Parathyroid adenoma (tissue), 2 donors: ENCODE measurements at regions not wholly inside any gene's neighbourhood (a gene's known extent, or its start where the extent isn't known, plus 50 kb on each side); places are given as distances from the start of the nearest gene placed in this dataset.

Experiments used
- H2AFZ ChIP-seq: fragments of 300-600 bp; sonication (generic); one replicate; pipeline ENCODE4 v1.7.0; 2017; ENCODE audit warnings: antibody characterized with exemption, mild to moderate bottlenecking
- H3K27ac ChIP-seq: fragments of 300-600 bp; sonication (generic); one replicate; pipeline ENCODE4 v1.7.0; 2017
- H3K27me3 ChIP-seq: fragments of 300-600 bp; sonication (generic); one replicate; pipeline ENCODE4 v1.7.0; 2017; ENCODE audit warnings: low read length; ENCODE audit not compliant: control insufficient read depth, insufficient read depth
- H3K36me3 ChIP-seq: fragments of 300-600 bp; sonication (generic); one replicate; pipeline ENCODE4 v1.7.0; 2017; ENCODE audit warnings: low read length; ENCODE audit not compliant: control insufficient read depth, insufficient read depth
- H3K4me1 ChIP-seq: fragments of 300-600 bp; sonication (generic); one replicate; pipeline ENCODE4 v1.7.0; 2017; ENCODE audit warnings: control low read depth
- H3K4me2 ChIP-seq: fragments of 300-600 bp; sonication (generic); one replicate; pipeline ENCODE4 v1.7.0; 2017; ENCODE audit warnings: low read length
- H3K4me3 ChIP-seq: fragments of 300-600 bp; sonication (generic); one replicate; pipeline ENCODE4 v1.7.0; 2017; ENCODE audit warnings: low read depth, low read length
- H3K79me2 ChIP-seq: fragments of 300-600 bp; sonication (generic); one replicate; pipeline ENCODE4 v1.7.0; 2017; ENCODE audit warnings: control low read depth
- H3K9ac ChIP-seq: fragments of 300-600 bp; sonication (generic); one replicate; pipeline ENCODE4 v1.7.0; 2017; ENCODE audit warnings: mild to moderate bottlenecking
- H3K9me3 ChIP-seq: fragments of 300-600 bp; sonication (generic); one replicate; pipeline ENCODE4 v1.7.0; 2017; ENCODE audit warnings: low read length; ENCODE audit not compliant: control insufficient read depth
- TF ChIP-seq, protein P1 (sequence below): fragments of 300-600 bp; sonication (generic); IDR thresholded peaks from one replicate; pipeline ENCODE4 v1.7.0; 2017; ENCODE audit warnings: antibody characterized with exemption, mild to moderate bottlenecking
- donor health status: primary hyperparathyroidism.

- TF ChIP-seq, protein P1, sequence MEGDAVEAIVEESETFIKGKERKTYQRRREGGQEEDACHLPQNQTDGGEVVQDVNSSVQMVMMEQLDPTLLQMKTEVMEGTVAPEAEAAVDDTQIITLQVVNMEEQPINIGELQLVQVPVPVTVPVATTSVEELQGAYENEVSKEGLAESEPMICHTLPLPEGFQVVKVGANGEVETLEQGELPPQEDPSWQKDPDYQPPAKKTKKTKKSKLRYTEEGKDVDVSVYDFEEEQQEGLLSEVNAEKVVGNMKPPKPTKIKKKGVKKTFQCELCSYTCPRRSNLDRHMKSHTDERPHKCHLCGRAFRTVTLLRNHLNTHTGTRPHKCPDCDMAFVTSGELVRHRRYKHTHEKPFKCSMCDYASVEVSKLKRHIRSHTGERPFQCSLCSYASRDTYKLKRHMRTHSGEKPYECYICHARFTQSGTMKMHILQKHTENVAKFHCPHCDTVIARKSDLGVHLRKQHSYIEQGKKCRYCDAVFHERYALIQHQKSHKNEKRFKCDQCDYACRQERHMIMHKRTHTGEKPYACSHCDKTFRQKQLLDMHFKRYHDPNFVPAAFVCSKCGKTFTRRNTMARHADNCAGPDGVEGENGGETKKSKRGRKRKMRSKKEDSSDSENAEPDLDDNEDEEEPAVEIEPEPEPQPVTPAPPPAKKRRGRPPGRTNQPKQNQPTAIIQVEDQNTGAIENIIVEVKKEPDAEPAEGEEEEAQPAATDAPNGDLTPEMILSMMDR: no peak
- Histone ChIP-seq H2AFZ (no peak overlapping the region), H3K79me2 (no peaks in the 10 kb centered on the region), H3K4me2 (no peak overlapping the region), H3K27me3 (no peaks in the 10 kb centered on the region), H3K4me1 (no peaks in the 10 kb centered on the region), H3K9ac (no peak overlapping the region), H3K4me3 (no peak overlapping the region), H3K9me3 (no peaks in the 10 kb centered on the region), H3K27ac (no peak overlapping the region), H3K36me3 (no peaks in the 10 kb centered on the region)
Measured at GRCh38 chr13:105069106-105069505, 1466.4 kb downstream of the EFNB2 start.

DNA sequence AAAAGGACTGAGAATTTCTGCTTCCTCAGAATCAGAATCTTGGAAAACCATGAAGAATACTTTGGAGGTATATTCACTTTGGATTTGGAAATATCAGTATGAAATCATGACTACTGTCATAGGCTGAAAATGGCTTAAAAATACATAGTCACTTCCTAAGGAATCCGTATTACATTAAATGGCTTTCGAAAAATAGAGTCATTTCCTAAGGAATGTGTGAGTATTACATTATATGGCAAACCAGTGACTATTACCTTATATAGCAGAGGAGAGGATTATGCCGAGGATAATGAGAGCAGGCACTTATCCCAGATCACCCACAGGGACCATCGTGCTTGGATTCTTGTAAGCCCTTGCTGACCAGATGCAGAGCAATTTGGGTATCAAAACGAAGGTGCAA, 1471.8 kb downstream of the EFNB2 start:
- TF ChIP-seq, protein P1: no peak
- H3K27ac ChIP-seq: no peak overlapping the region
- H3K9ac ChIP-seq: no peak overlapping the region
- H3K4me2 ChIP-seq: no peak overlapping the region
- H3K9me3 ChIP-seq: no peaks in the 10 kb centered on the region
- no peaks in the 10 kb centered on the region for H3K4me1 ChIP-seq
- no peaks in the 10 kb centered on the region for H3K27me3 ChIP-seq
- H3K79me2 ChIP-seq: no peaks in the 10 kb centered on the region
- no peaks in the 10 kb centered on the region for H3K36me3 ChIP-seq
- no peak overlapping the region for H3K4me3 ChIP-seq
- no peak overlapping the region for H2AFZ ChIP-seq

GRCh38 chr13:105059786-105060185, 1475.7 kb downstream of the EFNB2 start:
- no peaks in the 10 kb centered on the region for H3K36me3 ChIP-seq
- H2AFZ ChIP-seq: no peak overlapping the region
- no peaks in the 10 kb centered on the region for H3K9me3 ChIP-seq
- H3K4me1 ChIP-seq: no peaks in the 10 kb centered on the region
- TF ChIP-seq, protein P1: no peak
- no peak overlapping the region for H3K4me3 ChIP-seq
- no peak overlapping the region for H3K4me2 ChIP-seq
- H3K27ac ChIP-seq: no peak overlapping the region
- H3K9ac ChIP-seq: no peak overlapping the region
- no peaks in the 10 kb centered on the region for H3K79me2 ChIP-seq
- H3K27me3 ChIP-seq: no peaks in the 10 kb centered on the region

- Histone ChIP-seq H3K9me3 (no peaks in the 10 kb centered on the region), H3K36me3 (no peaks in the 10 kb centered on the region), H3K4me1 (no peaks in the 10 kb centered on the region), H3K27me3 (no peaks in the 10 kb centered on the region), H3K4me3 (no peak overlapping the region), H3K9ac (no peak overlapping the region), H3K4me2 (no peak overlapping the region), H3K79me2 (no peaks in the 10 kb centered on the region), H2AFZ (no peak overlapping the region), H3K27ac (no peak overlapping the region)
- TF ChIP-seq, protein P1: no peak
Measured at GRCh38 chr13:105058517-105058916, 1476.9 kb downstream of the EFNB2 start.

DNA sequence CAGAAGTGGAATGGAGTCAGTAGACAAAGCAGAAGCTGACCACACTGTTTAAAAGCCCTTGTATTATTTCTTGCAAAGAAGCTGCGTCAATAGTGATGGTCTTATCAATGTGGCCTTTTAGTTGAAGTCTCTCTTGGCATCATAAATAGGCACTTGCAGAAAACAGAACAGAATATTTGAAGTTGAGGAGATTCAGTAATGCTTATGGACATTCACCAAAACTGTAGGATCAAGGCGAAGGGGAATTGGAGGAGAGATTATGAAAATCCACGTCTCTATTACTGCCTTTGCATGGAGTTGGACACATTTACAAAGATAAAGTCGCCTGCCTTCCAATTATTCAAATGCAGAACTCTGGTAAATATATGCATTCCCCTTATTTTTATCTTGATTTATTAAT, 1482.8 kb downstream of the EFNB2 start:
- Histone ChIP-seq H3K27ac (no peak overlapping the region), H3K9ac (no peak overlapping the region), H3K4me1 (no peaks in the 10 kb centered on the region), H2AFZ (no peak overlapping the region), H3K4me3 (no peak overlapping the region), H3K9me3 (no peaks in the 10 kb centered on the region), H3K36me3 (no peaks in the 10 kb centered on the region), H3K27me3 (no peaks in the 10 kb centered on the region), H3K79me2 (no peaks in the 10 kb centered on the region), H3K4me2 (no peak overlapping the region)
- TF ChIP-seq, protein P1: no peak
